Stimulated activated naive CD8-positive, alpha-beta T cell treated with anti-CD3 and anti-CD28 coated beads, Interleukin-15, amount 100 ng/mL, for 72 hours (primary cell): ENCODE measurements at regions not wholly inside any gene's neighbourhood (a gene's known extent, or its start where the extent isn't known, plus 50 kb on each side); places are given as distances from the start of the nearest gene placed in this dataset.

Experiments used
- ATAC-seq: fragments of 150-1000 bp; cut with Tn5 transposase; 2 replicates; pipeline ENCODE4 v1.10.0; 2021; ENCODE audit warnings: mild to moderate bottlenecking, moderate library complexity
- DNase-seq, 2 donors: peaks; one replicate each; pipeline ENCODE4 v3.0.0; 2021 to 2022
- H3K27ac Mint-ChIP-seq, 2 donors: one replicate each; pipeline ENCODE4 v1.8.0; 2022; ENCODE audit warnings: mild to moderate bottlenecking in 2 of 2, mixed read lengths in 2 of 2, moderate library complexity in 2 of 2
- H3K27me3 Mint-ChIP-seq: one replicate; pipeline ENCODE4 v1.8.0; 2022; ENCODE audit warnings: mixed read lengths
- H3K4me1 Mint-ChIP-seq: one replicate; pipeline ENCODE4 v1.8.0; 2022; ENCODE audit warnings: mild to moderate bottlenecking, mixed read lengths
- H3K4me3 Mint-ChIP-seq, 2 donors: one replicate each; pipeline ENCODE4 v1.8.0; 2022; ENCODE audit warnings: mild to moderate bottlenecking in 2 of 2, mixed read lengths in 2 of 2, moderate library complexity in 1 of 2
- H3K9me3 Mint-ChIP-seq, 2 donors: one replicate each; pipeline ENCODE4 v1.8.0; 2022; ENCODE audit warnings: mixed read lengths in 2 of 2

GRCh38 chr11:120007144-120007543 is 130.8 kb downstream of the TRIM29 start:
- Mint-ChIP-seq H3K27ac (no peak overlapping the region), H3K9me3 (no peaks in the 10 kb centered on the region), H3K4me1 (no peaks in the 10 kb centered on the region), H3K27me3 (peaks cover 44% of the 10 kb centered on the region), H3K4me3 (no peak overlapping the region)
- ATAC-seq (no peak), DNase-seq (no peak)

- H3K4me3 Mint-ChIP-seq: no peak overlapping the region
- peaks cover 52% of the 10 kb centered on the region for H3K27me3 Mint-ChIP-seq
- H3K9me3 Mint-ChIP-seq: peaks cover 0 to 5% of the 10 kb centered on the region in 2 donors
These were observed 133.2 kb downstream of the TRIM29 start for GRCh38 chr11:120004723-120005122.

GRCh38 chr11:120001178-120002090 is 136.5 kb downstream of the TRIM29 start:
- Mint-ChIP-seq H3K4me3 (no peak overlapping the region), H3K27me3 (peaks cover 45% of the 10 kb centered on the region)

More at GRCh38 chr11:120004723-120005122, 133.2 kb downstream of the TRIM29 start:
- Mint-ChIP-seq H3K27ac (no peak overlapping the region), H3K4me1 (peaks cover 5% of the 10 kb centered on the region)
- DNase-seq (no peak), ATAC-seq (no peak)

GRCh38 chr11:119999220-119999619 is 138.7 kb downstream of the TRIM29 start:
- Mint-ChIP-seq H3K4me3 (no peak overlapping the region), H3K27me3 (peaks cover 45% of the 10 kb centered on the region), H3K27ac (no peak overlapping the region), H3K4me1 (peaks cover 5% of the 10 kb centered on the region), H3K9me3 (peaks cover 0 to 5% of the 10 kb centered on the region in 2 donors)
- no peak for DNase-seq
- ATAC-seq: no peak

More at GRCh38 chr11:120001178-120002090, 136.5 kb downstream of the TRIM29 start:
- Mint-ChIP-seq H3K27ac (peak overlapping the region; percentile 8 to 58), H3K9me3 (peaks cover 0 to 5% of the 10 kb centered on the region in 2 donors), H3K4me1 (peaks cover 5% of the 10 kb centered on the region)
- DNase-seq (no peak), ATAC-seq (no peak)

- Mint-ChIP-seq H3K9me3 (peaks cover 0 to 5% of the 10 kb centered on the region in 2 donors), H3K27me3 (peaks cover 35% of the 10 kb centered on the region), H3K4me3 (no peak overlapping the region), H3K27ac (no peak overlapping the region), H3K4me1 (peaks cover 3% of the 10 kb centered on the region)
- ATAC-seq (no peak), DNase-seq (no peak)
These were observed 141.4 kb downstream of the TRIM29 start for GRCh38 chr11:119996556-119996955.

- DNase-seq (no peak), ATAC-seq (no peak)
- Mint-ChIP-seq H3K27ac (no peak overlapping the region), H3K4me1 (no peaks in the 10 kb centered on the region), H3K9me3 (peaks cover 0 to 5% of the 10 kb centered on the region in 2 donors), H3K4me3 (no peak overlapping the region), H3K27me3 (peaks cover 32% of the 10 kb centered on the region)
These were observed 142.0 kb downstream of the TRIM29 start for GRCh38 chr11:119995730-119996491.

GRCh38 chr11:119993722-119994121 is 144.2 kb downstream of the TRIM29 start:
- no peak for ATAC-seq
- no peak for DNase-seq
- H3K4me1 Mint-ChIP-seq: no peaks in the 10 kb centered on the region
- H3K27ac Mint-ChIP-seq: no peak overlapping the region
- H3K9me3 Mint-ChIP-seq: no peaks in the 10 kb centered on the region
- no peak overlapping the region for H3K4me3 Mint-ChIP-seq
- peaks cover 32% of the 10 kb centered on the region for H3K27me3 Mint-ChIP-seq

- no peak overlapping the region for H3K27ac Mint-ChIP-seq
- peak; percentile 27 for ATAC-seq
- DNase-seq: no peak
- H3K4me1 Mint-ChIP-seq: no peaks in the 10 kb centered on the region
- no peak overlapping the region for H3K4me3 Mint-ChIP-seq
- H3K9me3 Mint-ChIP-seq: no peaks in the 10 kb centered on the region
- peaks cover 37% of the 10 kb centered on the region for H3K27me3 Mint-ChIP-seq
These were observed 145.5 kb downstream of the TRIM29 start for GRCh38 chr11:119992171-119993051.

- no peaks in the 10 kb centered on the region for H3K4me1 Mint-ChIP-seq
- no peak overlapping the region for H3K27ac Mint-ChIP-seq
- no peak overlapping the region for H3K4me3 Mint-ChIP-seq
- DNase-seq (no peak), ATAC-seq (no peak)
- H3K27me3 Mint-ChIP-seq: peaks cover 37% of the 10 kb centered on the region
- no peaks in the 10 kb centered on the region for H3K9me3 Mint-ChIP-seq
These were observed 146.2 kb downstream of the TRIM29 start for GRCh38 chr11:119991669-119992068.

- Mint-ChIP-seq H3K27ac (no peak overlapping the region), H3K4me3 (no peak overlapping the region), H3K9me3 (no peaks in the 10 kb centered on the region), H3K27me3 (peaks cover 37% of the 10 kb centered on the region), H3K4me1 (no peaks in the 10 kb centered on the region)
- DNase-seq (no peak), ATAC-seq (no peak)
These were observed 146.9 kb downstream of the TRIM29 start for GRCh38 chr11:119991022-119991404.

- DNase-seq (no peak), ATAC-seq (no peak)
- Mint-ChIP-seq H3K9me3 (no peaks in the 10 kb centered on the region), H3K4me3 (no peak overlapping the region), H3K27ac (no peak overlapping the region), H3K27me3 (peaks cover 42% of the 10 kb centered on the region), H3K4me1 (no peaks in the 10 kb centered on the region)
These were observed 147.4 kb downstream of the TRIM29 start for GRCh38 chr11:119990309-119991021.

- Mint-ChIP-seq H3K27me3 (peaks cover 52% of the 10 kb centered on the region), H3K4me1 (no peaks in the 10 kb centered on the region), H3K27ac (peak overlapping the region in 1 of 2 donors; percentile 17), H3K9me3 (no peaks in the 10 kb centered on the region), H3K4me3 (no peak overlapping the region)
- ATAC-seq (no peak), DNase-seq (no peak)
These were observed 148.6 kb downstream of the TRIM29 start for GRCh38 chr11:119989159-119989821.

- DNase-seq (no peak), ATAC-seq (no peak)
- Mint-ChIP-seq H3K4me1 (no peaks in the 10 kb centered on the region), H3K27ac (no peak overlapping the region), H3K9me3 (no peaks in the 10 kb centered on the region), H3K4me3 (no peak overlapping the region), H3K27me3 (peaks cover 43% of the 10 kb centered on the region)
These were observed 152.4 kb downstream of the TRIM29 start for GRCh38 chr11:119985551-119985950.

- H3K27ac Mint-ChIP-seq: no peak overlapping the region
- no peak for ATAC-seq
- H3K9me3 Mint-ChIP-seq: no peaks in the 10 kb centered on the region
- no peak for DNase-seq
- H3K4me1 Mint-ChIP-seq: no peaks in the 10 kb centered on the region
- peaks cover 31% of the 10 kb centered on the region for H3K27me3 Mint-ChIP-seq
- no peak overlapping the region for H3K4me3 Mint-ChIP-seq
These were observed 154.1 kb downstream of the TRIM29 start for GRCh38 chr11:119983816-119984215.
